T-cell (primary cell): ENCODE measurements at regions not wholly inside any gene's neighbourhood (a gene's known extent, or its start where the extent isn't known, plus 50 kb on each side); places are given as distances from the start of the nearest gene placed in this dataset.
"Not testable (repeated sequence)": the region's sequence is repeated elsewhere in the genome, so short reads cannot be mapped to it uniquely, and the experiment has no call there.

Experiments used
- ATAC-seq, 4 experiments: fragments of 200-7000 bp in 3 of 4; fragments of 150-1000 bp in 1 of 4; cut with Tn5 transposase; replicated peaks in 1 of 4; 1 replicate in 3 of 4; 2 replicates in 1 of 4; pipeline ENCODE4 v1.10.0; 2021; ENCODE audit warnings: moderate library complexity in 3 of 4, mild to moderate bottlenecking in 2 of 4, moderate number of reproducible peaks in 1 of 4
- CTCF ChIA-PET, 2 donors: fragments of 300-600 bp; sonication (Branson Sonifier 250); formaldehyde crosslinking; loops; one replicate each; lab custom pipeline; 2022; ENCODE audit warnings: antibody characterized with exemption in 2 of 2; lab: Charles Lee
- POLR2A ChIA-PET, 2 donors: fragments of 300-600 bp; sonication (Branson Sonifier 250); formaldehyde crosslinking; loops; one replicate each; lab custom pipeline; 2022; ENCODE audit warnings: antibody characterized with exemption in 2 of 2; lab: Charles Lee
- DNase-seq, 35 experiments: peaks; one replicate each; pipeline versions ENCODE4 v3.0.0 to v3.0.0-alpha.2; 2013 to 2023
- H3K27ac ChIP-seq: one replicate; pipeline ENCODE4 v1.5.1; 2013; ENCODE audit warnings: low read length
- H3K27me3 ChIP-seq, 2 experiments: replicated peaks in 1 of 2; 1 replicate in 1 of 2; 2 replicates in 1 of 2; pipeline versions ENCODE4 v1.6.1 to v1.7.0; 2013; ENCODE audit warnings: low read length in 1 of 2, mixed read lengths in 1 of 2; ENCODE audit not compliant: control insufficient read depth in 2 of 2, insufficient read depth in 2 of 2; ENCODE audit errors: extremely low read depth in 1 of 2
- H3K36me3 ChIP-seq, 2 donors: 1 replicate in 1 of 2; 2 replicates in 1 of 2; pipeline versions ENCODE4 v1.6.1 to v1.7.0; 2013; ENCODE audit warnings: low read length in 1 of 2; ENCODE audit not compliant: control insufficient read depth in 2 of 2, insufficient read depth in 1 of 2; ENCODE audit errors: extremely low read depth in 1 of 2
- H3K4me1 ChIP-seq, 2 experiments: 1 replicate in 1 of 2; 2 replicates in 1 of 2; pipeline versions ENCODE4 v1.6.1 to v1.7.0; 2013; ENCODE audit warnings: low read length in 2 of 2, mixed read lengths in 1 of 2; ENCODE audit not compliant: insufficient read depth in 2 of 2, control insufficient read depth in 1 of 2; ENCODE audit errors: extremely low read depth in 1 of 2
- H3K4me3 ChIP-seq, 2 donors: 1 replicate in 1 of 2; 2 replicates in 1 of 2; pipeline versions ENCODE4 v1.5.1 to v1.7.0; 2013; ENCODE audit warnings: mild to moderate bottlenecking in 2 of 2, low read length in 1 of 2, moderate library complexity in 1 of 2; ENCODE audit not compliant: control insufficient read depth in 1 of 2; ENCODE audit errors: extremely low read depth in 1 of 2
- H3K9me3 ChIP-seq: 2 replicates; pipeline ENCODE4 v1.7.0; 2013
- H3K27ac Mint-ChIP-seq, 2 donors: one replicate each; pipeline ENCODE4 v1.8.0; 2020 to 2021; ENCODE audit warnings: mild to moderate bottlenecking in 2 of 2, mixed read lengths in 2 of 2
- H3K27me3 Mint-ChIP-seq, 2 donors: one replicate each; pipeline ENCODE4 v1.8.0; 2021 to 2022; ENCODE audit warnings: mixed read lengths in 2 of 2
- H3K36me3 Mint-ChIP-seq: one replicate; pipeline ENCODE4 v1.8.0; 2021; ENCODE audit warnings: mixed read lengths
- H3K4me1 Mint-ChIP-seq, 3 donors: one replicate each; pipeline ENCODE4 v1.8.0; 2020 to 2022; ENCODE audit warnings: mixed read lengths in 3 of 3, mild to moderate bottlenecking in 1 of 3
- H3K4me3 Mint-ChIP-seq, 3 donors: one replicate each; pipeline ENCODE4 v1.8.0; 2020 to 2022; ENCODE audit warnings: mild to moderate bottlenecking in 3 of 3, mixed read lengths in 3 of 3, moderate library complexity in 3 of 3
- H3K9me3 Mint-ChIP-seq, 3 donors: one replicate each; pipeline ENCODE4 v1.8.0; 2020 to 2022; ENCODE audit warnings: mixed read lengths in 3 of 3
- WGBS: methylation state at CpG from one replicate; pipeline ENCODE4 v1.1.5; 2013; ENCODE audit warnings: missing lambda C conversion rate; ENCODE audit not compliant: insufficient coverage; 5-methylcytosine and 5-hydroxymethylcytosine counted together

DNA sequence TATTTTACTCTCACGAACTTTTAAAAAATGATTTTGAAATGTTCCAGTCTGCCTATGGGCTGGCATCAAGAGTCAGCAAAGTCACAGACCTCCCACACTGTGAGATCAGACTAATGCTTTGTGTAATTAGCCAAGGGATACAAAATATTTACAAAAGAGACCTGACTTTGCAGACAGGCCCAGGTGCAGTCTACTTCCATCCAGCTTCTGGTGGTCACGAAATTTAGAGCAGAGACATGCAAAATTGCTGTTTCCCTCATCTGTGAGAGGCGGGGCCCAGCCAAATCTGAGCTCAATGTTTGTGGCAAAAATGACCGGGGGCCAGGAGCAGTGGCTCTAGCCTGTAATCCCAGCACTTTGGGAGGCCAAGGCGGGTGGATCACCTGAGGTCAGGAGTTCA lies 82.5 kb upstream of the PITRM1 start:
- Histone ChIP-seq H3K36me3 (no peaks in the 10 kb centered on the region), H3K4me3 (no peak overlapping the region), H3K4me1 (no peaks in the 10 kb centered on the region), H3K27ac (no peak overlapping the region), H3K27me3 (peaks cover 0 to 17% of the 10 kb centered on the region in 2 experiments), H3K9me3 (no peaks in the 10 kb centered on the region)
- Mint-ChIP-seq H3K36me3 (no peaks in the 10 kb centered on the region), H3K4me3 (no peak overlapping the region), H3K27ac (no peak overlapping the region), H3K9me3 (no peaks in the 10 kb centered on the region), H3K27me3 (peaks cover 23 to 38% of the 10 kb centered on the region in 2 donors), H3K4me1 (no peaks in the 10 kb centered on the region)
- POLR2A ChIA-PET, result no interaction called here
- ATAC-seq (no peak), DNase-seq (no peak)
- 58% methylated on average over 3 of the region's 5 CpGs for WGBS
- CTCF ChIA-PET, result interaction anchor here in 1 of 2 donors (0.5 kb wide), 1 partner anchor 1400 kb away, joined by 3 read pairs; no protein-coding TSS in a partner anchor

DNA sequence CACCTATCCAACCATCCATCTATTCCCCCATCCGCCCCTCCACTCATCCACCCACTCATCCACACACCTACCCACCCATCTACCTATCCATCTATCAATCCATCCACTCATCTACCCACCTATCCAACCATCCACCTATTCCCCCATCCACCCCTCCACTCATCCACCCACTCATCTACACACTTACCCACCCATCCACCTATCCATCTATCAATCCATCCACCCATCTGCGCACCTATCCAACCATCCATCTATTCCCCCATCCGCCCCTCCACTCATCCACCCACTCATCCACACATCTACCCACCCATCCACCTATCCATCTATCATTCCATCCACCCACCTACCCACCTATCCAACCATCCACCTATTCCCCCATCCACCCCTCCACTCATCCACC lies 81.4 kb upstream of the PITRM1 start:
- H3K9me3 Mint-ChIP-seq, H3K4me3 Mint-ChIP-seq, H3K27ac Mint-ChIP-seq, ATAC-seq, DNase-seq, H3K36me3 ChIP-seq, H3K27ac ChIP-seq, H3K4me1 Mint-ChIP-seq, H3K36me3 Mint-ChIP-seq, POLR2A ChIA-PET, CTCF ChIA-PET, H3K9me3 ChIP-seq, H3K4me1 ChIP-seq, H3K4me3 ChIP-seq: not testable (repeated sequence)
- peaks cover 0 to 14% of the 10 kb centered on the region in 2 experiments for H3K27me3 ChIP-seq
- H3K27me3 Mint-ChIP-seq, result peaks cover 23 to 39% of the 10 kb centered on the region in 2 donors
- 70% methylated on average over 3 of the region's 3 CpGs for WGBS

DNA sequence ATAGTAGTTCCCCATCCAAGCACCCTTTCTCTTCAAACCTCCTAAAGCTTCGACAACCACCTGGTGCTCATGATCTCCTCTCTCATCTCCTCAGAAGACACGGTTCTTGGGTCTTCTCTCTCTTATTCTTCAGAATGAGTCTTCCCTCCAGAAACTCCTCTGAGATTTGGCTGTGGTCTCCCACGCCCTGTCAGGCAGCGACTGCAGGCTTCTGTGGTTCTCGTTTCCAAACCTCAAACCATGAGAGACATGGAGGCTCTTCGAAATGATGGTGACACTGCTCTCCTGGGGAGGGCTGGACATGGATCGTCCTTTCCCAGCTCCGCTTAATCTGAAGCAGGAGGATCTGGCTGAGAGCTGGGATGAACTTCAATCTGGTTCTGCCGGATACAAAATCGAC lies 78.6 kb upstream of the PITRM1 start:
- no peaks in the 10 kb centered on the region for H3K9me3 ChIP-seq
- Mint-ChIP-seq H3K27me3 (peaks cover 23 to 32% of the 10 kb centered on the region in 2 donors), H3K4me3 (no peak overlapping the region), H3K9me3 (no peaks in the 10 kb centered on the region), H3K36me3 (no peaks in the 10 kb centered on the region), H3K4me1 (peaks cover 0 to 3% (median 0%) of the 10 kb centered on the region in 3 donors), H3K27ac (no peak overlapping the region)
- CTCF ChIA-PET, result interaction anchor here in 1 of 2 donors (0.7 kb wide), 1 partner anchor 71 kb away, joined by 3 read pairs; no protein-coding TSS in a partner anchor
- 44% methylated on average over 7 of the region's 10 CpGs for WGBS
- H3K4me1 ChIP-seq, result no peaks in the 10 kb centered on the region
- H3K36me3 ChIP-seq, result no peaks in the 10 kb centered on the region
- H3K27me3 ChIP-seq, result peaks cover 0 to 13% of the 10 kb centered on the region in 2 experiments
- no peak for ATAC-seq
- no peak overlapping the region for H3K27ac ChIP-seq
- POLR2A ChIA-PET, result no interaction called here
- H3K4me3 ChIP-seq, result no peak overlapping the region
- no peak for DNase-seq

DNA sequence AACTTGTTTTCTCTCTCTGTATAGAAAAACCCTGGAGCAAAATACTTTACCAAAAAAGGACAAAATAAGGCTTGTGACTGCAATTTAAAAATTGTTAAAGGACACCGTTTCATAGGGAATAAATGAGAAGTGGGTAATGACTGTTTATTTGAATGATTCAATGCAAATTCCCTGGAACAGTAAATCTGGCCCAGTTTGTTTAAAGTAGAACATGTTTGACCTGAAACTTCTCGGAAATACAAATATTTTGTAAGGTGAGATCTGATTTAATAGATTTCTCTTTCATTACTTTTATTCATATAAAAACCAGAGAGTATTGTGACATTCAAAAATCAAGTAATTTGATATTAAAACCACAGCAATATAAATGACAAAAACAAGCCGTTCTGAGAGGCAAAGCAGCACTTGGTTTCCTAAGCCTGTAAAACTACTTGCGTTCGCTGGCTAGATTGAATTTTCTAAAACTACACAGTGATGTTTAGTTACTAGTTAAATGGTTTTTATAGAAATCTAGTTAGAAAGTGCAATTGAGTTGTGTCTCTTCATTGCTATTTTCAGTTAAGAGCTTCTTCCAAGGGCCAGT lies 76.8 kb upstream of the PITRM1 start:
- no peaks in the 10 kb centered on the region for H3K9me3 ChIP-seq
- no peak for ATAC-seq
- no peak for DNase-seq
- Mint-ChIP-seq H3K27me3 (peaks cover 24 to 26% of the 10 kb centered on the region in 2 donors), H3K36me3 (no peaks in the 10 kb centered on the region), H3K27ac (no peak overlapping the region), H3K4me3 (no peak overlapping the region), H3K4me1 (peaks cover 0 to 3% (median 0%) of the 10 kb centered on the region in 3 donors), H3K9me3 (no peaks in the 10 kb centered on the region)
- no peak overlapping the region for H3K27ac ChIP-seq
- no peaks in the 10 kb centered on the region for H3K4me1 ChIP-seq
- H3K27me3 ChIP-seq, result peaks cover 0 to 20% of the 10 kb centered on the region in 2 experiments
- ChIA-PET POLR2A (no interaction called here), CTCF (no interaction called here)
- no peaks in the 10 kb centered on the region for H3K36me3 ChIP-seq
- WGBS, result no CpG with 5 or more reads among the region's 5 CpGs
- H3K4me3 ChIP-seq, result no peak overlapping the region

DNA sequence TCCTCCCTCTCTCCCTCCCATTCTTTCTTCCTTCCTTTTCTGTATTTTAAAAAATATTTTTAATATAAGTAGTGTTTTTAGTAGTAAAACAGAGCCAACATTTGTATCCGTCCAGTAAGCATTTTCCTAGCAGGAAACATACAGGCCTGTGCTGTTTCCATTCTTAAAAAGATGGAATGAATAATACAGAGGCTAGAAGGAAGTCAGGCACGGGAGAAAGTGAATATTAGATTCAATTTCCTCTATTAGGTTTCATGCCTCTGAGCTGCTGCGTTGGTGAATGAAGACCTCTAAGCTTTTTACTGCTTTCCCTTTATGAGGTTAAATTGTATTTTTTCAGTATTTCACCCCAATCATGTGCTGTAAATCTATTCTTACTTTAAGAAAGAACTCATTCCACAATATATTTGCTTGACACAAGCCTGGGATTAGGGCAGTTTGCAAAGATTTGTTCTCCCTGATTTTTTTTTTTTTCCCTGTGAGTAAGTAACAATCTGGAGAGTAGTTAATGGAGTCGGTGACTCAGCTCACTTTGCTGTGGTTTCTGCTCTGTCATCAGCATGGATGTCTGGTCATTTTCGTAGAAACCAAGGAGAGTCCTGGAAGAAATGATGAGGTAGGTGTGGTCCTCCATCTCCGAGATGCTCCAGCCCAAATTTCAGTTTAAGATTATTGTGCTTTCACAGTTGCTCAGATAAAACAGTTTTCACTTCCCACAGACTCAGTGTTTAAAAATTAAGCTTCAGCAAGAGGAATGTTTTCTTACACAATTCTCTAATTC lies 76.1 kb upstream of the PITRM1 start:
- Histone ChIP-seq H3K4me1 (no peaks in the 10 kb centered on the region), H3K27me3 (peaks cover 0 to 20% of the 10 kb centered on the region in 2 experiments), H3K27ac (no peak overlapping the region), H3K9me3 (no peaks in the 10 kb centered on the region), H3K4me3 (no peak overlapping the region), H3K36me3 (no peaks in the 10 kb centered on the region)
- Mint-ChIP-seq H3K4me1 (peaks cover 0 to 3% (median 0%) of the 10 kb centered on the region in 3 donors), H3K9me3 (no peaks in the 10 kb centered on the region), H3K27me3 (peaks cover 17 to 26% of the 10 kb centered on the region in 2 donors), H3K36me3 (no peaks in the 10 kb centered on the region), H3K4me3 (no peak overlapping the region), H3K27ac (no peak overlapping the region)
- ChIA-PET CTCF (no interaction called here), POLR2A (interaction anchor here in 1 of 2 donors (0.5 kb wide), 1 partner anchor 779 kb away, joined by 7 read pairs; no protein-coding TSS in a partner anchor)
- no CpG with 5 or more reads among the region's 6 CpGs for WGBS
- DNase-seq, result no peak
- no peak for ATAC-seq

DNA sequence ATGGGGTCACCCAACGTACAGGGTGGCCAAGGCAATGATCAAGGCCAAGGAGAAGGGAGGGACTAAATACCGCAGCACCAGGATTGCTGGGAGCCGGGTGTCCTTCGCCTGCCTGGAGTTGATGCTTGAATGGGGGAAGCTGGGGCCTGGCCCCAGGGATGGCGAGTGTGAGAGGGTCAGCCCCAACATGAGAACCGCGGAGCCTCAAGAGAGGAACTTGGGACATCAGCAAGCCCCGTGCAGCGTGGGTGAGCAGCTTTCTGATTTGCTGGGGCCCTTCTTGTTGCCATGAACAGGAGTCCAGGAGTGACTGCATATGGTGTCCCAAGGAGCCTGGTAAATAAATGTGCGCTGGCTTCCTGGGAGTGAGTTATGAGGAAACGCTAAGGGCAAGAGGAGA lies 72.8 kb upstream of the PITRM1 start:
- H3K9me3 ChIP-seq, result no peaks in the 10 kb centered on the region
- no peak overlapping the region for H3K4me3 ChIP-seq
- no peak for ATAC-seq
- no peak overlapping the region for H3K27ac Mint-ChIP-seq
- ChIA-PET CTCF (no interaction called here), POLR2A (no interaction called here)
- WGBS, result 88% methylated on average over 11 of the region's 11 CpGs
- H3K27ac ChIP-seq, result no peak overlapping the region
- peaks cover 0 to 3% (median 0%) of the 10 kb centered on the region in 3 donors for H3K4me1 Mint-ChIP-seq
- DNase-seq, result no peak
- H3K36me3 Mint-ChIP-seq, result no peaks in the 10 kb centered on the region
- H3K36me3 ChIP-seq, result no peaks in the 10 kb centered on the region
- no peaks in the 10 kb centered on the region for H3K9me3 Mint-ChIP-seq
- peaks cover 4 to 9% of the 10 kb centered on the region in 2 donors for H3K27me3 Mint-ChIP-seq
- no peaks in the 10 kb centered on the region for H3K4me1 ChIP-seq
- no peak overlapping the region for H3K4me3 Mint-ChIP-seq
- peaks cover 0 to 27% of the 10 kb centered on the region in 2 experiments for H3K27me3 ChIP-seq
